Esophagus (tissue), 2 donors: ENCODE measurements at regions not wholly inside any gene's neighbourhood (a gene's known extent, or its start where the extent isn't known, plus 50 kb on each side); places are given as distances from the start of the nearest gene placed in this dataset.

Source experiments
- H3K27ac ChIP-seq, 2 donors: one replicate each; pipeline ENCODE4 v1.5.1; 2013; ENCODE audit warnings: low read depth in 2 of 2, mild to moderate bottlenecking in 2 of 2, inconsistent platforms in 1 of 2, low read length in 1 of 2, moderate library complexity in 1 of 2
- H3K27me3 ChIP-seq, 2 donors: one replicate each; pipeline ENCODE4 v1.6.1; 2013; ENCODE audit warnings: low read length in 2 of 2, control low read depth in 1 of 2, mild to moderate bottlenecking in 1 of 2; ENCODE audit not compliant: insufficient read depth in 2 of 2, control insufficient read depth in 1 of 2
- H3K36me3 ChIP-seq, 2 donors: one replicate each; pipeline ENCODE4 v1.6.1; 2013; ENCODE audit warnings: low read length in 1 of 2; ENCODE audit not compliant: control insufficient read depth in 2 of 2, insufficient read depth in 2 of 2
- H3K4me1 ChIP-seq, 2 donors: one replicate each; pipeline ENCODE4 v1.6.1; 2013; ENCODE audit warnings: low read length in 1 of 2; ENCODE audit not compliant: control insufficient read depth in 2 of 2, insufficient read depth in 2 of 2
- H3K4me3 ChIP-seq, 2 donors: one replicate each; pipeline ENCODE4 v1.5.1; 2013; ENCODE audit warnings: low read length in 2 of 2, mild to moderate bottlenecking in 2 of 2, low read depth in 1 of 2, moderate library complexity in 1 of 2
- H3K9me3 ChIP-seq, 2 donors: one replicate each; pipeline ENCODE4 v1.6.1; 2013; ENCODE audit warnings: mild to moderate bottlenecking in 2 of 2, low read depth in 1 of 2, low read length in 1 of 2, moderate library complexity in 1 of 2; ENCODE audit not compliant: control insufficient read depth in 2 of 2, insufficient read depth in 1 of 2
- WGBS, 2 donors: extraction: QIAGEN DNeasy Blood & Tissue Kit; methylation state at CpG; one replicate each; pipeline ENCODE4 v1.1.7; 2013; 5-methylcytosine and 5-hydroxymethylcytosine counted together
- donor health status: healthy with polysubstance abuse.
- donor health status: Bipolar disorder and iron deficiency.

- WGBS, 2 donors, result 92% methylated on average over 4 of the region's 4 CpGs
- Histone ChIP-seq H3K4me1 (no peaks in the 10 kb centered on the region), H3K36me3 (no peaks in the 10 kb centered on the region), H3K9me3 (no peaks in the 10 kb centered on the region), H3K4me3 (no peak overlapping the region), H3K27me3 (no peaks in the 10 kb centered on the region), H3K27ac (no peak overlapping the region)
Measured at GRCh38 chr15:61721418-61721817, 338.8 kb downstream of the VPS13C start.

DNA sequence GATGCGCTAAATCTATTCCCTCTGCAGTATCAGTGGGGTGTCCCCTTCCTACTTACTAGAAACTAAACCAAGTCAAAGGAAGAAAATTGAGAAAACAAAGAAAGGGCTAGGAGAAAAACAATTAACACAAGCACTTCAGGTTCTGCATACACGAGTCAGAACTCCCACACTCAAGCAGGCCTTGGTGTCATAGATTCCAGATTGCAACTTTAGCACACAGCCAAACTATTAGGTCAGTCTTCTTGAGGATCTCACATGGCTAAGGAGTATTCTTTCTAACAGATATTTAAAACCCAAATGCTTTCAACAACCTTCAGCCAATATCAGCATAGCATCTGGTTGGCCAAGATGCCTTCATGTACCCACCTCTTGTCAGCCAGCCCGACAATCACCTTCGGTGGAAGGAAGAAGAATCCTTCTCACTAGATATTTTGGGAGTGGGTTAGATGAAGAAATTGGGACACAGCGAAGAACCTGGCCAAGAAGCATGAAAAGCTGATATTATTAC lies 340.0 kb downstream of the VPS13C start:
- no peaks in the 10 kb centered on the region for H3K4me1 ChIP-seq
- H3K4me3 ChIP-seq, result no peak overlapping the region
- H3K9me3 ChIP-seq, result no peaks in the 10 kb centered on the region
- 81 to 89% methylated on average over 5 of the region's 5 CpGs for WGBS, 2 donors
- no peaks in the 10 kb centered on the region for H3K27me3 ChIP-seq
- no peak overlapping the region for H3K27ac ChIP-seq
- H3K36me3 ChIP-seq, result no peaks in the 10 kb centered on the region

DNA sequence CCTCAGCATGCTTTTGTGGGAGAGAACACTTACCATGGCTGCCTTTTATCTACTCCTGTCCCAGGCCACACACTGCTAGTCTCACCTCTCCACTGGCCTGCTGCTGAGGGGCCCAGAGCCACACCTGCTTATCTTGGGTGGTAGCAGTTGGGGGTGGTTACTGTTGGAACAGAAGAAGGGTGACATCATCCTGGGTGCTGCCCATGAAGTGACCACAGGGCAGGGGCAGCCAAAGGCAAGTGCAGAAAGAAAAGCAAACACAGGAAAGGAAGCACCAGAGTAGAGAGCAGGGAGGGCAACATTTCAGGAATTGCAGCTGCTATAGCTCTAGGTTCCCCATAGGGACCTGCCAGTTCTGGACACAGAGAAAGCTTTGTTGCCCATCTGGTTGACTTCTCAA lies 345.2 kb downstream of the VPS13C start:
- Histone ChIP-seq H3K4me1 (no peaks in the 10 kb centered on the region), H3K27ac (no peak overlapping the region), H3K4me3 (no peak overlapping the region), H3K36me3 (no peaks in the 10 kb centered on the region), H3K27me3 (no peaks in the 10 kb centered on the region), H3K9me3 (no peaks in the 10 kb centered on the region)

DNA sequence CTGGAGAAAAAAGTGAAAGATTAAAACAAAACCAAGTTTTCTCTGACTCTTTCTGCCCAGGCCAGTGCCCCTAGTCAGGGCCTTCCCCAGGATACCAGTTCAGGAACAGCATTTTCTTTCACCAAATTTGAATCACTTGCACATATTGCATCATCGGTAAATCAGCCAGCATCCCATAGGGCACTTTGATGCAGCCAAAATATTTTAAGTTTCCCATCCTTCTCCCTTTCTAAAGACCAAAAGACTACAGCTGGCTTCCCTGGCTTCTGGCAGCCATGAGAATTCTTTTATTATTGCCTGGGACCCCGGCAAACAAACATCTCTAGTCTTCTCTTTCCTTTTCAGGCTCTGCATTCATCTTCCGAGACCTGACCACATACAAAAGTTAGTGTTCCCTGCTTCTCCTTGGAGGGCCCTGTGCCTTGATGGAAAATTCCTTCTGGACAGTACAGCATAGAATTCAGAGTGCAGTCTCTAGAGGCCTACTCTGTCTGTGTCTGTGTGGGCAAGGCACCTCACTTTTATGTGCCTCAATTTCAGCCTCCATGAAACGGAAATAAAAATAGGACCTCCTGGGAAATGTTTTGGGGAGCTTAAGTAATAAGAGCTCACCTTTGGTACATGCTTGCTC lies 348.0 kb downstream of the VPS13C start:
- Histone ChIP-seq H3K4me3 (no peak overlapping the region), H3K27ac (no peak overlapping the region), H3K36me3 (no peaks in the 10 kb centered on the region), H3K9me3 (no peaks in the 10 kb centered on the region), H3K4me1 (no peaks in the 10 kb centered on the region), H3K27me3 (no peaks in the 10 kb centered on the region)
- WGBS, 2 donors, result 79 to 81% methylated on average over 4 of the region's 4 CpGs

- Histone ChIP-seq H3K36me3 (no peaks in the 10 kb centered on the region), H3K4me1 (peaks cover 0 to 3% of the 10 kb centered on the region in 2 donors), H3K9me3 (no peaks in the 10 kb centered on the region), H3K27me3 (no peaks in the 10 kb centered on the region), H3K4me3 (no peak overlapping the region), H3K27ac (no peak overlapping the region)
- 52 to 53% methylated on average over 3 of the region's 3 CpGs for WGBS, 2 donors
Measured at GRCh38 chr15:61702224-61703020, 357.8 kb downstream of the VPS13C start.

GRCh38 chr15:61701455-61701854 lies 358.8 kb downstream of the VPS13C start:
- H3K9me3 ChIP-seq, result no peaks in the 10 kb centered on the region
- no peak overlapping the region for H3K27ac ChIP-seq
- H3K4me1 ChIP-seq, result peaks cover 0 to 3% of the 10 kb centered on the region in 2 donors
- H3K27me3 ChIP-seq, result no peaks in the 10 kb centered on the region
- 87 to 92% methylated on average over 4 of the region's 4 CpGs for WGBS, 2 donors
- H3K4me3 ChIP-seq, result no peak overlapping the region
- no peaks in the 10 kb centered on the region for H3K36me3 ChIP-seq

- Histone ChIP-seq H3K27me3 (no peaks in the 10 kb centered on the region), H3K4me3 (no peak overlapping the region), H3K4me1 (peaks cover 0 to 3% of the 10 kb centered on the region in 2 donors), H3K9me3 (no peaks in the 10 kb centered on the region), H3K27ac (no peak overlapping the region), H3K36me3 (no peaks in the 10 kb centered on the region)
- 81% methylated on average over 6 of the region's 6 CpGs for WGBS, 2 donors
Measured at GRCh38 chr15:61700803-61701202, 359.4 kb downstream of the VPS13C start.

- Histone ChIP-seq H3K9me3 (no peaks in the 10 kb centered on the region), H3K4me3 (no peak overlapping the region), H3K36me3 (no peaks in the 10 kb centered on the region), H3K4me1 (peaks cover 0 to 2% of the 10 kb centered on the region in 2 donors), H3K27ac (no peak overlapping the region), H3K27me3 (no peaks in the 10 kb centered on the region)
- 91% methylated on average over 2 of the region's 2 CpGs for WGBS, 2 donors
Measured at GRCh38 chr15:61697796-61698195, 362.5 kb downstream of the VPS13C start.

GRCh38 chr15:61689067-61689466 lies 371.2 kb downstream of the VPS13C start:
- Histone ChIP-seq H3K27me3 (peaks cover 0 to 2% of the 10 kb centered on the region in 2 donors), H3K9me3 (peaks cover 0 to 2% of the 10 kb centered on the region in 2 donors), H3K27ac (no peak overlapping the region), H3K36me3 (no peaks in the 10 kb centered on the region), H3K4me1 (no peaks in the 10 kb centered on the region), H3K4me3 (no peak overlapping the region)
- 90 to 94% methylated on average over 5 of the region's 5 CpGs for WGBS, 2 donors

DNA sequence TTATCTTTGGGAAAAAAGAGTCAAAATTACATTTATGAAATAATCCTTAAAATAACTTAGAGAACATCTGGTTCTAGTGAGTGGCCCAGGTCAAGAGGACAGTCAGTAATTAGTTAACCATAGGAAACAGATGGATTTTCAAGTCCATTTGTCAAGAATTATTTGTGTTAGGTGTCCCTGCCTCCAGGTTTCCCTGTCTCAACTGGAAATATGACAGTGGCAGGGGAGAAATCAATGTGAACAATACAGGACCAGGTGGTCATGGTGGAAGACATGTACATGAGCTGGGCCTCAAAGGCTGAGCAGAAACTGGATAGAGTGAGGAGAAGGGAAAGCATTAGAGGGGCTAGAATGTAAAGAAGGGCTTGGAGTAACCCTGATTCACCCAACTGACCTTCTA lies 372.6 kb downstream of the VPS13C start:
- Histone ChIP-seq H3K4me3 (no peak overlapping the region), H3K36me3 (no peaks in the 10 kb centered on the region), H3K27ac (no peak overlapping the region), H3K9me3 (peaks cover 0 to 2% of the 10 kb centered on the region in 2 donors), H3K4me1 (no peaks in the 10 kb centered on the region), H3K27me3 (peaks cover 0 to 2% of the 10 kb centered on the region in 2 donors)
